PC-9 (cell line): ENCODE measurements at regions not wholly inside any gene's neighbourhood (a gene's known extent, or its start where the extent isn't known, plus 50 kb on each side); places are given as distances from the start of the nearest gene placed in this dataset.
A peak's percentile ranks its signal among the peaks of the same experiment; 100 is the strongest.
"Not testable (repeated sequence)": the region's sequence is repeated elsewhere in the genome, so short reads cannot be mapped to it uniquely, and the experiment has no call there.

Source experiments
- BruUV-seq: library from RNA; stranded (reverse); fragments of 400-500 nt; replicated peaks from 2 replicates; lab custom pipeline; 2021; lab: Mats Ljungman, UMichigan
- CTCF ChIA-PET: fragments of 300-600 bp; sonication (Branson Sonifier 250); formaldehyde crosslinking; loops from one replicate; lab custom pipeline; 2022; ENCODE audit warnings: antibody characterized with exemption; lab: Charles Lee
- POLR2A ChIA-PET: fragments of 300-600 bp; sonication (Branson Sonifier 250); formaldehyde crosslinking; loops from one replicate; lab custom pipeline; 2022; ENCODE audit warnings: antibody characterized with exemption; ENCODE audit not compliant: unreplicated experiment; lab: Charles Lee
- DNase-seq, 2 experiments: peaks; one replicate each; pipeline versions ENCODE4 v3.0.0 to v3.0.0-alpha.2; 2015 to 2022; ENCODE audit warnings: mixed read lengths in 1 of 2
- H2AFZ ChIP-seq: fragments of 200-600 bp; sonication (generic); 2 replicates; pipeline ENCODE4 v1.8.1; 2017; ENCODE audit warnings: antibody characterized with exemption
- H3F3A ChIP-seq: fragments of 200-600 bp; sonication (generic); 2 replicates; pipeline ENCODE4 v1.8.1; 2017; ENCODE audit warnings: antibody characterized with exemption, mild to moderate bottlenecking, low read depth; ENCODE audit not compliant: insufficient read depth
- H3K27ac ChIP-seq: fragments of 200-600 bp; sonication (generic); 2 replicates; pipeline ENCODE4 v1.6.1; 2016; ENCODE audit warnings: mixed run types
- H3K27me3 ChIP-seq: fragments of 200-600 bp; sonication (generic); 2 replicates; pipeline ENCODE4 v1.6.1; 2016; ENCODE audit warnings: low read depth, mixed run types; ENCODE audit not compliant: insufficient read depth
- H3K36me3 ChIP-seq: fragments of 200-600 bp; sonication (generic); 2 replicates; pipeline ENCODE4 v1.6.1; 2016; ENCODE audit warnings: low read depth, mixed run types
- H3K4me1 ChIP-seq: fragments of 200-600 bp; sonication (generic); replicated peaks from 2 replicates; pipeline ENCODE4 v1.6.1; 2016; ENCODE audit warnings: mixed run types; ENCODE audit not compliant: insufficient read depth
- H3K4me2 ChIP-seq: fragments of 200-600 bp; sonication (generic); 2 replicates; pipeline ENCODE4 v1.6.1; 2017; ENCODE audit warnings: mixed run types
- H3K4me3 ChIP-seq: fragments of 200-600 bp; sonication (generic); 2 replicates; pipeline ENCODE4 v1.6.1; 2016; ENCODE audit warnings: mixed run types
- H3K79me2 ChIP-seq: fragments of 200-600 bp; sonication (generic); 2 replicates; pipeline ENCODE4 v1.6.1; 2017; ENCODE audit warnings: low read depth, mixed run types
- H3K9me2 ChIP-seq: fragments of 200-600 bp; sonication (generic); 2 replicates; pipeline ENCODE4 v1.8.1; 2017; ENCODE audit warnings: mild to moderate bottlenecking; ENCODE audit not compliant: insufficient read depth
- H3K9me3 ChIP-seq: fragments of 200-600 bp; sonication (generic); 2 replicates; pipeline ENCODE4 v1.8.1; 2016; ENCODE audit warnings: low read depth; ENCODE audit not compliant: insufficient read depth
- H4K20me1 ChIP-seq: fragments of 200-600 bp; sonication (generic); 2 replicates; pipeline ENCODE4 v1.8.1; 2017; ENCODE audit not compliant: insufficient read depth
- EZH2 ChIP-seq: fragments of 200-600 bp; sonication (generic); IDR thresholded peaks from 2 replicates; pipeline ENCODE4 v1.8.0; 2017; ENCODE audit warnings: antibody characterized with exemption, low read depth
- intact Hi-C: fragments of 100-400 bp; cut with micrococcal nuclease; formaldehyde crosslinking; loops from one replicate; pipeline ENCODE4 v1.10.0; 2022; ENCODE audit not compliant: unreplicated experiment
- TF ChIP-seq, protein P1 (sequence below): fragments of 200-600 bp; sonication (generic); conservative IDR thresholded peaks from 2 replicates; pipeline ENCODE4 v1.6.1; 2017; ENCODE audit warnings: mixed run types, antibody characterized with exemption, mild to moderate bottlenecking, moderate library complexity

DNA sequence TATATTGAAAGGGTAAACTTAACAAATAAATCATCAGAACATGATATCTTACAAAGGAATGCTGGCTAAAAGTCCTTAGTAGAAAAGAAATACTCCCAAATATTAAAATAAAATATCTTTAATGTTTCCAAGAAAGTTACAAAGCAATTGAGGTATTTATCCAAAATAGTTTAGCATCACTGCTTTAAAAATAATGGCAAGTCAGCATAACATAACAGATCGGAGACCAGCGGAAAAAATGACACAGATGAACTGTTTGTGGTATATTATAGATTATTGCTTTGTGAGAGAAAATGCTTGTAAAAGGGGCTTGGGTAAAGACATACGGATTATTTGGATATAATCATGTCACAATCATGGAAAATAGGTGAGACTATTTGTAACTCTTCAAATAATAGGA is 168.5 kb upstream of the TEX13C start:
- Histone ChIP-seq H2AFZ (no peak overlapping the region), H3K9me2 (no peaks in the 10 kb centered on the region), H4K20me1 (no peaks in the 10 kb centered on the region), H3K27me3 (no peaks in the 10 kb centered on the region), H3K36me3 (no peaks in the 10 kb centered on the region), H3K4me2 (no peak overlapping the region), H3K4me1 (peaks cover 10% of the 10 kb centered on the region), H3K4me3 (no peak overlapping the region), H3K27ac (no peak overlapping the region), H3F3A (no peaks in the 10 kb centered on the region), H3K79me2 (no peaks in the 10 kb centered on the region), H3K9me3 (0 out of 2 replicates have a peak, but pooled peaks cover 4% of the 10 kb centered on the region)
- ChIA-PET POLR2A (no interaction called here), CTCF (interaction anchor here (0.6 kb wide), 1 partner anchor 111 kb away, joined by 4 read pairs; no protein-coding TSS in a partner anchor)
- intact Hi-C loops = no loop called here
- TF ChIP-seq, protein P1, sequence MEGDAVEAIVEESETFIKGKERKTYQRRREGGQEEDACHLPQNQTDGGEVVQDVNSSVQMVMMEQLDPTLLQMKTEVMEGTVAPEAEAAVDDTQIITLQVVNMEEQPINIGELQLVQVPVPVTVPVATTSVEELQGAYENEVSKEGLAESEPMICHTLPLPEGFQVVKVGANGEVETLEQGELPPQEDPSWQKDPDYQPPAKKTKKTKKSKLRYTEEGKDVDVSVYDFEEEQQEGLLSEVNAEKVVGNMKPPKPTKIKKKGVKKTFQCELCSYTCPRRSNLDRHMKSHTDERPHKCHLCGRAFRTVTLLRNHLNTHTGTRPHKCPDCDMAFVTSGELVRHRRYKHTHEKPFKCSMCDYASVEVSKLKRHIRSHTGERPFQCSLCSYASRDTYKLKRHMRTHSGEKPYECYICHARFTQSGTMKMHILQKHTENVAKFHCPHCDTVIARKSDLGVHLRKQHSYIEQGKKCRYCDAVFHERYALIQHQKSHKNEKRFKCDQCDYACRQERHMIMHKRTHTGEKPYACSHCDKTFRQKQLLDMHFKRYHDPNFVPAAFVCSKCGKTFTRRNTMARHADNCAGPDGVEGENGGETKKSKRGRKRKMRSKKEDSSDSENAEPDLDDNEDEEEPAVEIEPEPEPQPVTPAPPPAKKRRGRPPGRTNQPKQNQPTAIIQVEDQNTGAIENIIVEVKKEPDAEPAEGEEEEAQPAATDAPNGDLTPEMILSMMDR = no peak
- TF ChIP-seq EZH2 = no peak
- BruUV-seq = no TSS peak
- DNase-seq = no peak

GRCh38 chrX:125152011-125152410 is 167.7 kb upstream of the TEX13C start:
- Histone ChIP-seq H3K9me2 (no peaks in the 10 kb centered on the region), H3F3A (no peaks in the 10 kb centered on the region), H3K27me3 (no peaks in the 10 kb centered on the region), H3K27ac (no peak overlapping the region), H3K79me2 (no peaks in the 10 kb centered on the region), H4K20me1 (no peaks in the 10 kb centered on the region), H3K4me2 (peak overlapping the region; percentile 83; the same call in 1 of the 2 replicates), H3K4me3 (no peak overlapping the region), H3K36me3 (no peaks in the 10 kb centered on the region), H2AFZ (no peak overlapping the region), H3K4me1 (peaks cover 10% of the 10 kb centered on the region), H3K9me3 (no peaks in the 10 kb centered on the region)
- CTCF ChIA-PET = no interaction called here
- POLR2A ChIA-PET = no interaction called here
- no TSS peak for BruUV-seq
- no peak for DNase-seq
- TF ChIP-seq, protein P1 = no peak
- no peak for TF ChIP-seq EZH2
- intact Hi-C loops = no loop called here

DNA sequence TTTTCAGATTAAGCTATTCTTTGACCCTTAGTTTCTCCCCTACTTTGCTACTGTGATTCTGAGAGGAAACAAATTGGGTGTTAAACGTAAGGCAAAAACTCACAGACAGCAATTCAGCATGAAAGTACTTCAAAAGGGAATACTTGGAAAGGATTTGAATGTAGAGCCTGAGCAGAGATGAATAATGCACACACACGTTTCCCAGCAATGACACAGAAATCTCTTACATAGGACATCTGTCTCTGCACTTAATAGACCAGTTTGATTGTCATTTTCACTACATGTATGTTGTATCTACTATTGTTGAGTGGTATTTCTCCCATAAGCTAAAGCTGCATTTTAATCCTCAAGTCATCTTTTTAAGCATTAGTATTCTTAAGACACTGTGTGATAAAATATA is 166.1 kb upstream of the TEX13C start:
- H4K20me1 ChIP-seq = no peaks in the 10 kb centered on the region
- H3K27ac ChIP-seq = no peak overlapping the region
- H3F3A ChIP-seq = no peaks in the 10 kb centered on the region
- H3K9me2 ChIP-seq = no peaks in the 10 kb centered on the region
- peak overlapping the region; percentile 87 for H2AFZ ChIP-seq
- ChIA-PET POLR2A (no interaction called here), CTCF (no interaction called here)
- no peaks in the 10 kb centered on the region for H3K9me3 ChIP-seq
- no peak for DNase-seq
- no TSS peak for BruUV-seq
- H3K36me3 ChIP-seq = no peaks in the 10 kb centered on the region
- no peaks in the 10 kb centered on the region for H3K79me2 ChIP-seq
- peaks cover 10% of the 10 kb centered on the region for H3K4me1 ChIP-seq
- intact Hi-C loops = no loop called here
- peak overlapping the region; percentile 60 for H3K4me3 ChIP-seq
- peak overlapping the region; percentile 83 for H3K4me2 ChIP-seq
- TF ChIP-seq EZH2 = no peak
- TF ChIP-seq, protein P1 = no peak
- no peaks in the 10 kb centered on the region for H3K27me3 ChIP-seq

- H3K9me2 ChIP-seq, H3K9me3 ChIP-seq, H3K79me2 ChIP-seq, CTCF ChIA-PET, intact Hi-C loops, H3F3A ChIP-seq, H3K36me3 ChIP-seq, H3K27me3 ChIP-seq, H3K27ac ChIP-seq, H4K20me1 ChIP-seq: not testable (repeated sequence)
- DNase-seq = peak in 1 of 2 experiments; percentile 35
- Histone ChIP-seq H2AFZ (peak overlapping the region; percentile 87), H3K4me1 (peaks cover 10% of the 10 kb centered on the region), H3K4me3 (peak overlapping the region; percentile 60), H3K4me2 (peak overlapping the region; percentile 83)
- POLR2A ChIA-PET = interaction anchor here (0.5 to 0.6 kb wide), 3 partner anchors 11 to 1379 kb away, joined by 3 to 5 read pairs (median 3); no protein-coding TSS in a partner anchor
- TSS peak; percentile 74 for BruUV-seq
Observed at GRCh38 chrX:125154288-125155257, 165.1 kb upstream of the TEX13C start.
